GM20000 (cell line): ENCODE measurements at regions not wholly inside any gene's neighbourhood (a gene's known extent, or its start where the extent isn't known, plus 50 kb on each side); places are given as distances from the start of the nearest gene placed in this dataset.
"Not testable (repeated sequence)": the region's sequence is repeated elsewhere in the genome, so short reads cannot be mapped to it uniquely, and the experiment has no call there.

ENCODE experiments used
- DNase-seq: peaks from one replicate; pipeline ENCODE4 v3.0.0; 2012; ENCODE audit warnings: low spot score
- CTCF ChIP-seq: IDR thresholded peaks from 2 replicates; pipeline ENCODE4 v1.5.1; 2012; ENCODE audit warnings: mild to moderate bottlenecking, control low read depth; ENCODE audit errors: extremely low read depth, missing control alignments

- TF ChIP-seq CTCF = no peak
- DNase-seq = no peak
Observed at GRCh38 chr5:63743096-63743798, 219.0 kb downstream of the HTR1A start.

- not testable (repeated sequence) for DNase-seq
Observed at GRCh38 chr5:63732880-63733279, 229.4 kb downstream of the HTR1A start.

GRCh38 chr5:63727583-63727982 lies 234.7 kb downstream of the HTR1A start:
- TF ChIP-seq CTCF = no peak
- no peak for DNase-seq

- DNase-seq = no peak
- no peak for TF ChIP-seq CTCF
Observed at GRCh38 chr5:63726496-63726895, 235.7 kb downstream of the HTR1A start.

- DNase-seq = no peak
- no peak for TF ChIP-seq CTCF
Observed at GRCh38 chr5:63719147-63719546, 243.1 kb downstream of the HTR1A start.

GRCh38 chr5:63700241-63700640 lies 262.0 kb downstream of the HTR1A start:
- no peak for DNase-seq
- TF ChIP-seq CTCF = no peak

- TF ChIP-seq CTCF = no peak
- no peak for DNase-seq
Observed at GRCh38 chr5:63697811-63698210, 264.4 kb downstream of the HTR1A start.

- no peak for TF ChIP-seq CTCF
Observed at GRCh38 chr5:63690546-63690945, 271.7 kb downstream of the HTR1A start.

More at GRCh38 chr5:63690546-63690945, 271.7 kb downstream of the HTR1A start:
- DNase-seq = no peak
